VCaP (cell line): ENCODE measurements at regions not wholly inside any gene's neighbourhood (a gene's known extent, or its start where the extent isn't known, plus 50 kb on each side); places are given as distances from the start of the nearest gene placed in this dataset.
A peak's percentile ranks its signal among the peaks of the same experiment; 100 is the strongest.

Experiments used
- H3K27ac ChIP-seq: fragments of 450-650 bp; 2 replicates; pipeline ENCODE4 v1.5.1; 2017
- CTCF ChIP-seq: fragments of 450-650 bp; conservative IDR thresholded peaks from 2 replicates; pipeline ENCODE4 v1.5.1; 2017; ENCODE audit warnings: mild to moderate bottlenecking, moderate library complexity

DNA sequence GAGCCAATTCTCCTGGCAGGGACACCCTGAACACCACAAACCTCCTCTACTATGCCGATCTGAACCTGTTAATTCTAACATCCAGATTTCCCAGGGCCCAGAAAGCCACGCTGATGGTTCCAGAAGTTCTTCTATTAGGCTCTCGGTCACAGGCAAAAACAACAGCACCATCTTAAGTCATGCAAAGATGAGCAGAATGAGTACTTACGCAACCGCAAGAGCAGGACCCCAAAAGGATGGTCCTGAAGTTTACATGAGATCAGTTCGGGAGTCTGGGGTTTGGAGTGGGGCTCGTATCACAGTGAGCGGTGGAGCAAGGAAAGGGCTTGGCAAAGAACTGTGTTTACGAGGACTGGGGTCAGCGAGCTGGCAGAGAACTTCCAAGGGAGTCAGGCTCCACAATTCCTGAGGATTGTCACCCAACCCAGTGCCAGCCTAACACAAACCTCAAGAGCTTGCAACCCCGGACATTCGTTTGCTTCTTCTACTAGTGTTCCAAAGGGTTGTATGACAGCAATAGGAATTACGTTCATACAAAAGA lies 532.6 kb downstream of the TNS3 start:
- no peak overlapping the region for H3K27ac ChIP-seq
- no peak for TF ChIP-seq CTCF

- peak overlapping the region; percentile 64; the same call in 1 of the 2 replicates for H3K27ac ChIP-seq
- TF ChIP-seq CTCF: no peak
Measured at GRCh38 chr7:47047384-47047783, 534.5 kb downstream of the TNS3 start.

GRCh38 chr7:47046949-47047348 lies 535.0 kb downstream of the TNS3 start:
- H3K27ac ChIP-seq: peak overlapping the region; percentile 64; the same call in 1 of the 2 replicates
- TF ChIP-seq CTCF: no peak

DNA sequence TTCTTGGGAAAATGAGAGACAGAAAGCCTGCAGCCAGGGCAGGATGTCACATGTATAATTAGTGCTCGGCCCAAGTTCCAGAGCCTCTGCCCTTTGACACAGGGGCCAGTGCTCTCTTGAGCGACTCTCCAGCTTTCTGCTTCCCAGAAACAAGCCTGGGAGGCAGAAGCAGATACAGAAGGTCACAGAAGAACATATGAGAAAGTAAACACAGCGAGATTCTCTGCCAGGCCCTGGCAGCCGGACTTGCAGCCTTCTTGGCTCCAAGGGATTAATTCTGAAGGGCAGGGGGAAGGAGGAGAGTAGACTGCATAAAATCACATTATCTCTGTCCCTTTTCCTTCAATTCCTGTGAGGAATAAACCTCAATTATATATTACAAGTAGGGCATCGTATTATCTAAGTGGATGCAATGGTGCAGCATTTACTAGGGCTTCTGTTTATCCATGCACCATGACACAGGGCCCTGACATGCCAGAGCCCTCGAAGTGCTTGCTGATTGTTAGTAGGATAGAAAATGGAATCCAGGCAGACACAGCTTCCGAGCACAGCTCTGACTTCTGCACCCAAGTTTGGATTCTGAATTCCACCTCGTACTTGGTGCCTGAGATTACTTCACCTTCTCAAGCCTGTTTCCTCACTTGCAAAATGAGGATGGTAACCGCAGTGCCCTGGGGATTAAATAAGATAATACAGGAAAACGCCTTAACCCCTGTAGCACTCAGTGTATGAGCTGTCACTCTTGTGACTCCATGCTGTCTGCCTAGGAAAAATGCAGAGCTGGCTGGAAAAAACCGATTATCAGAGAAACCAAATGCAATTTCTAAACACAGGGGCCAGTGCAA lies 536.5 kb downstream of the TNS3 start:
- H3K27ac ChIP-seq: peak overlapping the region; percentile 64
- no peak for TF ChIP-seq CTCF

GRCh38 chr7:47044625-47045024 lies 537.3 kb downstream of the TNS3 start:
- peak overlapping the region; percentile 64 for H3K27ac ChIP-seq
- TF ChIP-seq CTCF: no peak

DNA sequence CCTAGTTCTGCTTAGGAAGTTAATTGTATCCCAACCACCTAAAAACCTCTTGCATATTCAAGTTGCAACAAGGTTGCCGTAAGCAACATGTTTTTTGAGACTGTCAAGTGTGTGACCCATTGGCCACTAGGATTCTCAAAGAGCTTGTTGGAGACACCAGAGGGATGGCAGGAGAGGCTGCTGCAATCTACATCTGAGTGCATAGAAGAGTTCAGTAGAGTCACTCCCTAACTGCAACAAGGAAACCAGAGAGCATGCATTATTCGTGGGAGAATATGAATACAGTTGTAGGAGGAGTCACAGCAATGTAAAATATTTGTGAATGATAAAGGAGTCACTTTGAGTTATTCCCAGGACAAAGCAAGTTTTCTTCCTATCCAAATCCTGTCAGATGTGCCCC lies 538.6 kb downstream of the TNS3 start:
- no peak for TF ChIP-seq CTCF

DNA sequence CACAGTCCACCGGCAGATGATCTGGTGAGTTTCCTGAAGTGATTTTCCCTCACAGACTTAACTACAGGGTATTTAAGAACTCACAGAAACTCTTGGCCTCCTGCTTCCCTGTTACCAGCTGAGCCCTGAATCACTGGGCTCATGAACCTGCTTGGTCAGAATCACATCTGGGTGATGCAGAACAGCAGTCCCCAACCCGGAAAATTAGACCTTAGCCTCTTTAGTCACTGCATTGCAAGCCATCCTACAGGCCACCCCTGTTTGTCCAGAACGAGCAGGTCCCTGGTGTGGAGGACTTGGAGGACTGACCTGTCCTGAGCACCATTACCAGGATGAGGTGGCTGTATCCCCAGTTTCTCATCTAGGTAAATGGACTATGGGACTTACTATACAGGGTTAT lies 539.2 kb downstream of the TNS3 start:
- TF ChIP-seq CTCF: no peak
- no peak overlapping the region for H3K27ac ChIP-seq

More for the DNA sequence above, 538.6 kb downstream of the TNS3 start:
- peak overlapping the region; percentile 64; the same call in 1 of the 2 replicates for H3K27ac ChIP-seq
